HT-29 (cell line): ENCODE measurements at regions not wholly inside any gene's neighbourhood (a gene's known extent, or its start where the extent isn't known, plus 50 kb on each side); places are given as distances from the start of the nearest gene placed in this dataset.
"Not testable (repeated sequence)": the region's sequence is repeated elsewhere in the genome, so short reads cannot be mapped to it uniquely, and the experiment has no call there.

Experiments
- DNase-seq: peaks from one replicate; pipeline ENCODE4 v3.0.0-alpha.2; 2015; ENCODE audit warnings: low spot score

DNA sequence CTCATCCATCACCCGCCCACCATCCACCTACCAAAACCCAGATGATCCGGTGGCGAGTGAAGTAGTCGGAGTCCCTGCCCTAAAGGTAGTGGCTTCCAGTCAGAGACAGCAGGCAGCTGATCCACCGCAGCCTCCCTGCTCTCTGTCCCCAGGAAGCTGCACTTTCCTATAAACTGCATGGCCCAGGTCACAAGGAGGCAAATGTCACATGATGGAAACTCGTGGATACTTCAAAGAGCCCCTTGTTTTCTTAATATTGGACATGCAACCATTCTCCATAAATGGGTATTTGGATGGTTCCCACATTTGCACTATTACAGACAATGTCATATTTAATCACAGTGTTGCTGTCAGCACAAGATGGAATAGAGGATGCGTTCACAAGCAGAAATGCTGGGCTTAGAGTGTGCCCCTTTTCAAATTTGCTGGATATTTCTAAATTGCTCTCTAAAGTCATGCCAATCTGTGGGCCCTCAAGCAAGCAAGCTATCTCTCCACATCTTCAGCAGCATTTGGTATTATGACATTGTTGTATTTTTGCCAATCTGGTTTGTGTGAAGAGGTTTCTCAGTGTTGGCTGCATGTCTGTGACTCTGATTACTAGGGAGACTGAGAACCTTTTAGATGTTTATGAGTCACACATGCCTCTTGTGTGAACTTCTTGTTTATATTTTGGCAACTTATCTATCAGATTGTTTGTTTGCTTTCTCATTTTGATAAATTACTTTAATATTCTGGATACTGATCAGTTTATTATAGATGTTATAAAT, 822.0 kb downstream of the TNS3 start:
- DNase-seq: no peak

DNA sequence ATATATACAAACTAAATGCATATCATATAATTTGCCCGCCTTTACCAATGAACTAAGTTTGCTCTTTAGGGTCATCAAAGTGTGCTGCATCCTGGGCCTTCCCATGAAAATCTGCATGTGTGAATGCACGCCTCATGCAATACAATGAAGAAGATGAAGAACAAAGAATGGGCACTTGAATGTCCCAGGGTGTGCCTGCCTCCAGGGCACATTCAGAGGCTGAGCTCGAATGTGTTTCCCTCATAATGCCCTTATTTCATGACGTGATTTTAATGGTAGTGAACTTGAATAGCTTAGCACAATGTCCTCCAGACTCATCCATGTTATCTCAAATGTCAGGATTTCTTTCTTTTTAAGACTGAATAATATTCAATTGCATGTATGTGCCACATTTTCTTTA, 824.9 kb downstream of the TNS3 start:
- DNase-seq: no peak

DNA sequence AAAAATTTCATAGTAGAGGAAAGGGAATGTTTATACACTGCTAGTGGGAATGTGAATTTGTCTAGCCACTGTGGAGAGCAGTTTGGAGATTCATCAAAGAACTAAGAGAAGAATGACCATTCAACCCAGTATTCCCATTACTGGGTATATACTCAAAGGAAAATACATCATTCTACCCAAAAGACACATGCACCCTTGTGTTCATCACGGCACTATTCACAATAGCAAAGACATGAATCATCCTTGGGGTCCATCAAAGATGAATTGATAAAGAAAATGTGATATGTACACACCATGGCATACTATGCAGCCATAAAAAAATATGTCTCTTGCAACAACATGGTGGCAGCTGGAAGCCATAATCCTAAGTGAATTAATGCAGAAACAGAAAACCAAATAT, 825.7 kb downstream of the TNS3 start:
- DNase-seq: no peak

DNA sequence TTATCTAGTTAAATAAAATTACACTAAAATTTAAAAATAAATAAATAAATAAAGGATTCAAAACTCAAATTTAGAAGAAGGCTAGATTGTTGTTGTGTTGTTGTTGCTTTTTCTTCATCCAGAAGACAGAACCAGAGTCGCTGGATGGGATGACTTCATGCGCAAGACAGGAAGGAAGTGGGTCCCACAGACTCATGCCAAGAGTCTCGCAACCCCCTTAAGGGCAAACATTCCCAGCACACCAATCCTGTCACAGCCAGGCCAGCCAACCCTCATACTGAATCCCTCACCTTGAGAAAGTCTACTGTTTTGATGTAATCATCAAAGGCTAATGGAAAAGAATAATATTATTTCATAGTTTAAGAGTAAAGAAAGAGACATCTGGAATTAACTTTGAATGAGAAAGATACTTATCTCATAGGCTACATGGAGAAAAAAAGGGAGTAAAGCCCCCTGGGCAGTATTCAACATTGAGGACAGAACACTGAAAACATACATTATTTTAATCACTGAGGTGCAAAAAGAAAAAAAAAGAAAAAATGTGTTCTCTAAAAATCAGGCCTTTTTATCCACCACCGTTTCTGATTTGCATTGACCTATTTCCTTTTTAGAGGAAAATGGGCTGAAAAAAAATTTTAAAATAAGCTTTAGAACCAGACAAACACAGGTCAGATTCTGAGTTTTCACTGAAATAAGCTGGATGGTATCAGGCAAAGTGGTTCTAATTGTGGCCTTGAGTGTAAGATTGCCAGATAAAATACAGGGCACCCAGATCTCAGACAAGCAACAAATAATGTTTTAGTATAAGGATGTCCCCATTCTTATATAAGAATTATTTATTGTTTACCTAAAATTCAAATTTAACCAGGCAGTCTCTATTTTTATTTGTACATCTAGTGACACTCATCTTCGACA, 826.5 kb downstream of the TNS3 start:
- DNase-seq: no peak

DNA sequence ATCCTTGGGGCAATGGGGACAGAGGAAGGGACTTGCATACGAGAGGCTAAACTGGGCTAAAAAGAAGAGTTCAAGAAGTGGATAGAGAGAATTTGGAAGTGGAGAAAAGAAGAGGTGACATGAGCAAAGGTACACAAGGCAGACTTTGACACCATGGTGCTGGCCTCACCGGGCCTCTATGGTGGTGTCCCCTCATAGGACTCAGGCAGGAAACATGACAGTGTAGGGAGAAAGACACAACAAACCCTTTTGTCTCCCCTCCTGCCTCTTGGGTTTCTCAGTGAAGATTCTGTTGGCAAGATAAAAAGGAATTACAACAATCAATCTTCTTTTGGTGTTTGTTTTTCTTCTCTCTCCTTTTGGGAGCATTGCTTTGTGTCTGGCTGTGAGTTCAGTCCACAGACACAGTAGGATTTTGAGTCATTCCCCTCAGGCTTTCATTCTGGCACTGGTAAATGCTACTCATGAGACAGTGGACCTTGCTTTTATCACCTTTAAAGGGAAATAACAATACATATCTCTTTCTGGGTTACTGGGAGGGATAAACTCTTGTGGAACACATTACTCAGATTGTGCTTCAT, 827.7 kb downstream of the TNS3 start:
- no peak for DNase-seq

DNA sequence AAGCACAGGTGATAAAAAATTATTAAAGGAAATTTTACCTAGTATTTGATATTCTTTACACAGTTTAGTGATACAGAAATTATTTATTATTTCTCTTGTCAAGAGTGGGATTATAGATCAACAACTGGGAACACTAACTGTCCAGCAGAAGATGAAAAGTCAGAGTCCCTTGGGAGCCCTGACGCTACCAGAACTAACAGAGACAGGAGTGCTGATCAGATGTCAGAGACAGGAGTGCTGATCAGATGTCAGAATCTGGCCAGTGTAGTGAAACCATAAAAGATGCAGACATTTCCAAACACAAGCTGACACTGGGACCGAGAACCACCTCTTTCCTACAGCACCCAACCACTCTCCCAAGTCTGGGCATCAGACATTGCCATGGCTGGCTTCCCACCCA, 828.2 kb downstream of the TNS3 start:
- no peak for DNase-seq

DNA sequence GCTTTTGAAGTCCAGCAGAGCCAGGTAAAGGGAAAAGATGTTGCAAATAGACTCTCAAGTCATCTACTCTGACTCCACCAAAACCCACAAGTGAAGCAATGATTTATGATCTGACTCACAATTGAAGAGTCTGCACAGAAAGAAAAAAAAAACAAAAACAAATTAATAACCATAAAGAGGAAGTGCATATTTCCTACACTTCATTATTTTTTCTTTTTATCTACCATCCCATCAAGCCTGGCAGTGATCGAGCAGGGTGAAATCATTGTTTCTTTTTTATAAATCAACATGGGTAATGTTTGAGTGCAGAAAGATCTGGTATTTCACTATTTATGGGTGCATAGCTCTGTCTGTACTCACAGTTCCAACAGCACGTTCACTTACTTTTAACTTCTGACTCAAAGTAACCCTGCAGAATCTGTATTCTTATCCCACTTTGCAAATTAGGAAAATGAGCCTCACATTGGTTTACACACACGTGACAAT, 829.0 kb downstream of the TNS3 start:
- peak; percentile 54 for DNase-seq

DNA sequence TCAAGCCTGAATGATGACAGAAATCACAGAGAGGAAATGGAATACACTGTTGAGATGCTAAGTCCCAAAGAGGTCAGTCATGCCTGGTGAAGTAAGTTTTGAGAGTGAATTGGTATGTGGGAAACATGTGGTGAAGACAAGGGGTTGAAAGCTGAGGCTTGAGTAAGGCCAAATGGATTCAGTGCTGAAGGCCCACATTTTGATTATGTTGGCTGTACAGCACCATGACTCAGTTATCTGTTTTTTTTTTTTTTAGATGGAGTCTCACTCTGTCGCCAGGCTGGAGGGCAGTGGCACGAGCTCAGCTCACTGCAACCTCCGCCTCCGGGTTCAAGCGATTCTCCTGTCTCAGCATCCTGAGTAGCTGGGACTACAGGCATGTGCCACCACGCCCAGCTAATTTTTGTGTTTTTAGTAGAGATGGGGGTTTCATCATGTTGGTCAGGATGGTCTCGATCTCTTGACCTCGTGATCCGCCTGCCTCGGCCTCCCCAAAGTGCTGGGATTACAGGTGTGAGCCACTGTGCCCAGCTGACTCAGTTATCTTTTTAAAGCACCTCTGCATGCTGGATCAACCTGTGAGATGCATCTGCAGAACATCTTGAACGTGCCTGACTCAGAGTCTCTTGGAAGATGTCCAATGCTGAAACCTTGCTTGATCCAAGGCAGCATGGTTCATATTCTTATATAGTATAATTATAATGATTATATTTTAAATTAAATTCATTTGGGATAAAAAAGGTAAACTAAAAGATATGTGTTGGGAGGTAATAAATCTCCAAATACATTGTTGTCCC, 829.8 kb downstream of the TNS3 start:
- DNase-seq: not testable (repeated sequence)

DNA sequence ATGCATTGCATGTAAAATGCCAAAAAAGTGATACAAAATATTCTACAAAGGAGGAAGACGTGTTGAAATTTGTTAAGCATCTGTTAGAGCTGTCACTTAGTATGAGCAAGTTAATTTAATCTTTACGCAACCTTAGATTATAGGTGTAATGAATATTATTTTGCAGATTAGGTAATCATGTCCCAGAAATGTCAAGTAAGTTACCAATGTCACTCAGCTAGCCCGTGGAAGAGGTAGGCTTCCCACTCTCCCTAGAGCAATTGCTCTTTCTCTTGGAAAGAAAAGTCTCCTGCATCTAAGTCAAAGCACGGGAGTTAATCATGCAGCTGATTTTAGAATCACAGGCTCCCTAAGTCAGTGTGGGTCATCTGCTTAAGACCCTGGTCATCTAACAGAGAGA, 830.4 kb upstream of the IGFBP3 start:
- DNase-seq: no peak

DNA sequence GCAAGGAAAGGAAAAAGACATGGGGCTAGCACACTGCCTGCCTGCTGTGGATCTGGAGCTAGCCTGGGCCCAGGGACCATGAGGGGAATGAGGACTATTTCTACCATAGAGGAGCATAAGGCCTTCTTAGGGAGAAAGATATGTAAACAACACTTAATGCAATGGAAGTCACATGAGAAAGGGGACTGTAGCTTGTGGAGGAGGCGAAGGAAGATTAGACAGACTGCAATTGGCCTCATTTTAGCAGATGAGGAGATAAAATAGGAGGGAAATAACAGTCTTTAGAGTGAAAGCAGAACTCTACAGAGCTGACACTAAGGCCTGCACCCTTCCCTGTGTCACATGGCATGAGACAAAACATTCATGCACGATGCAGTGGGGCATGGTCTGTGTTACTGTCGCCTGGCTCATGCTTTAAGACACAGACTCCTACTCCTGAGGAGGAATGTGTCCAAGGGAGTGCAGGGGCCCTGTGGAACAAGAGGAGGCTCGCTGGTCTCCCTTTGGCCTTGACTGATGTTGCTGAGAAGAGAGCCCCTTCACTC, 829.3 kb upstream of the IGFBP3 start:
- no peak for DNase-seq

DNA sequence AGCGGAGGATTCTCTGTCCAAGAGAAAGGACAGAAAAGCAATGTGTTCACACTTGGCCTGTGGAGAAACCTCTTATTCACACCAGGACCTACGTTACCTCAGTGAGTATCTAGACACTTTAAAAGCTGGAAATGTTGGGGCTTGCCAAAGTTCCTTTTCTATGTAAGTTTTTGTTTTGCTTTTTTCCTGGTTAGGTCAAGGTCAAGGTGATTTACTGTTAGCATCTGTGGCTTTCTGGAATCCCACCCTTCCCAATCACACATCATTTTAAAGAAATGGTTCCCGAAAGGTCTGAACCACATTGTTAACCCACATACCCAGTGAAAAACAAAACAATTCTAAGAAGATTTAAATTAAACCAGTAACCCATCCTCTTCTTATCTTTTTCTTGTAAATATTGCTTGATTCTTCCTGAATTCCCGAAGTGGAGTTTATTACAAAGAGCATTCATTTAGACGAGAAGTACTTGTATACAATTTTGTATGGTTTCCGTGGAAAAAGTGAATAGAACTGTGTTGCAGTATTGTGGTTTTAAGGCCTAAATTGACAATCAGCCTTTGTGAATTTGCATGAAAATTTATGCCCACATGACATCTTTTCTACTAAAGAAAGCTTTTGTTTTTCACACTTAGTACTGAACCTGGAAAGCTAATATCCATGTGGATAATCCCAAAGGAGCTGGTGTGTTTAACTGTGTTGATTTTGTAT, 827.0 kb upstream of the IGFBP3 start:
- no peak for DNase-seq

DNA sequence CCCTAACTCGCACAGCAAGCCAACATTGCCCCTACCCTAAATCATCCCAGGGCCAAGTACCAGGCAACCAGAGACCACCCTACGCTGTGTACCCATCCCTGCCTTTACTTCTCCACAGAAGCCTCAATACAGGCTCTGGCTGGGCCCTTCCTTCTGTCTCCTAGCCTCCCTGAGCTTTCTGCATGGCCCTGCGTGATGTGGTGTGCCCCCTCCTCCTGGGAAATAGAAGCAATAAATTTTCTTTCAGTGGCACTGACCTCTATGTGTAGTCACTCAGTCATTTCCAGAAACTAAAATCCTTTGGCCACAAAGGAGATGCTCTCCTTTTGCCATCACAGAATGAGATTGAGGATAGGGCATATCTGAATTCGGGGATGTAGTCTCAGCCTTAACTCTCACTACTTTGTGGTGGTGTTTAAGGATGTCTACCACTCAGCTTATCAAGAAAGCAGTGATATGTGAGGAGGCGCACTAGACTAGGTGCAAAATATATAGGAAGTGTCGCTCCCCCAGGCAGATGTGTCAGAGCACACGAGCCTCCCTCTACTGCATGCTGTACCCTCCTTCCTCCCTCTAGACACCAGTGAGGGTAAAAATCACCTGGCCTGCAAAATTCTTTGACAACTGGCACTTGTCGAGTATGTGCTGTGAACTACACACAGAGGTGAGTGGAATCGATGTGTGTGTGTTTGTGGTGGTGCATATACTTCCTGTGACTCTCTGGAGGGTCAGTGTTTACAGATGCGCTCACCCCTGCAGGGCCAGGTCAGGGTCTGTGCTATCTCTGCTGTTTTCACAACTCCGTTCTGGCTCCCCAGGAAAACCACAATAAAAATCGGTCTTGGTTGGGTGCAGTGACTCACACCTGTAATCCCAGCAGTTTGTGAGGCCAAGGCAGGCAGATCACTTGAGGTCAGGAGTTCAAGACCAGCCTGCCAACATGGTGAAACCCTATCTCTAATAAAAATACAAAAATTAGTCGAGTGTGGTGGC, 825.9 kb upstream of the IGFBP3 start:
- DNase-seq: no peak

DNA sequence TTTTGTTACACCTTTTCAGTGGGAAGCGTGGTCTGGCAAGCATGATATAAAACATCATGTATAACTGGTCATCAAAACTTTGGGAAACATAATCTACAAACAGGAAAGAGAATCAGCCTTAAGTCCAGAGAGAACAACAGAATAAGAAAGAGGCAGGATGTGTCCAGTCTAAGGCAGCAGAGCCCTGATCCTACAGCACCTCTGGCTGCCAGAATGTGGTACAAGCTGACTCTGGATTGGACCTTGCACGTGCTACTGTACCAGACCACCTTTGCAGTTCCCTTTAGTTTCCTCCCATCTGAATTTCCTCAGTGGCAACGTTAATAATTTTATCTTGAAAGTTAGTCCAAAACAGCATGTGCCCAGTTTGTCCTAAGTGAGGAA, 824.6 kb upstream of the IGFBP3 start:
- DNase-seq: peak; percentile 16

DNA sequence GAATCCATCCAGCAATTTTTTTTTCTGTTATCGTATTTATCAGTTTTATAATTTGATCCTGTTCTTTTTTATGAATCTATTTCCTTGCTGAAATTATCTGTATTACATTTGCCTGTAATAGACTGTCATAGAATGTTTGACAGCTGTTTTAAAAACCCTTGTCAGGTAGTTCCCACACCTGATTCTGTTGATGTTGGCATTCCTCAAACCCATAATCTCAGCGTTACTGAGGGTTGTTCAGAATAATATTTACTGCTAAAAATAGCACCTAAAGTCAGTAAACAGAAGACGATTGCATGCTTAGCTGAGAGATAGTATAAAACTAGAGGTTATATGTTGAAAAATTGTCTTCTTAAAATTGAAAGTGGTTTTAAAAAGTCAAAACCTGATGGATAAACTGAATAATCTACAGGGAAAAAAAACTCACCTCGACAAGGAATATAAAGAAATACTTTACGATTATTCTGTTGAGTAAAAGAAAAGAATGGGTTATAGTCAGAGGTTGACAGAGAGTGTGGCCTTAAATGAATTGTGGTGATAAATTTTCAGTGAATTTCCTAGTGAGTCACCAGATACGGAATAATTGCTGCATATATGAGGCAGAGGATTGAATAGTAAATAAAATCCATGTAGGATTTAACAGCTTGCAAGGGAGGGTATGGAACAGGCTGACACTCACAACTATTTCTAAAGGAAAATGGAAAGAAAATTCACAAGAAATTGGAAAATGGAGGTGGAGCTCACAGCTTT, 824.1 kb upstream of the IGFBP3 start:
- DNase-seq: no peak

DNA sequence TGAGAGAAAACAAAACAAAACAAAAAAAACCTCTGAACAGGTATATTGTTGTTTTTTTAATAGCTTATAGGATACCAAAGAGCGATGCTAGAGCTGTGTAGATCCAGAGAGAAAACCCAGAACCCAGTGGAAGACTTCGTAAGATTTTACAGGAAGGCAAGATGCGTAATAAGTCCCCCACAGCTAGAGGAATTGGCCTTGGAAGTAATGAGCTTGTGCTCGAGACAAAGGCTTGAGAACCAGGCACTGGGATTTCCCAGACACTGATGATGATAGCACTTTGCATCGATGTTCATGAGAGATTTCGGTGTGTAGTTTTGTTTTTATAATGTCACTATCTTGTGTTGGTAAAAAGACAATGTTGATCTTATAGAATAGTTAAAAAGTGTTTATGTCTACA, 821.5 kb upstream of the IGFBP3 start:
- DNase-seq: no peak

DNA sequence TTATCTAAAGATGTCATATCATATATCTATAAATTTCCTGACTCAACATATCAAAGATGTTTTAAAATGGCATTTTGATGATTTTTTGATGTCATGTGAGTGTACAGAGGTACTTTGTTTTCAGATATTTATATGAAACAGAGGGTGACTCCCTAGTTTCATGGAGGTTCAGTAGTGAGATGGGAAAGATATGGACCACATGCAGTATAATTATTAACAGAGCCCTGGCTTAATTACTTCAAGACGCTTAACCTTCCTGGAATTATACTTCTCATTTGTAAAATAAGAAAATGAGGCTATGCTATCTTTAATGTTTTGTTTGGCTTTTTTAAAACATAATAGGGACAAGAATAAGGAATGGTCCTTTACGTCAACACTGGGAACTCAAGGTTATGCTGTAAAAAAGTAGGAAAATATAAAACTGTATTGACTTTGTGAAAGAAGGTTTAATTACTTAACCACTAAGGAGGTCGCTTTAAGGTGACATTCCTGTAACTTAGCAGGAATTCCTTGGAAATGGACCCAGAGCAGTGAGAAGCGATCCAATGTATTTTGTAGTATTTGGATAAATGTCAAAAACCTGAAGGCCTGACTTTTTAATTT, 821.0 kb upstream of the IGFBP3 start:
- DNase-seq: peak; percentile 67

DNA sequence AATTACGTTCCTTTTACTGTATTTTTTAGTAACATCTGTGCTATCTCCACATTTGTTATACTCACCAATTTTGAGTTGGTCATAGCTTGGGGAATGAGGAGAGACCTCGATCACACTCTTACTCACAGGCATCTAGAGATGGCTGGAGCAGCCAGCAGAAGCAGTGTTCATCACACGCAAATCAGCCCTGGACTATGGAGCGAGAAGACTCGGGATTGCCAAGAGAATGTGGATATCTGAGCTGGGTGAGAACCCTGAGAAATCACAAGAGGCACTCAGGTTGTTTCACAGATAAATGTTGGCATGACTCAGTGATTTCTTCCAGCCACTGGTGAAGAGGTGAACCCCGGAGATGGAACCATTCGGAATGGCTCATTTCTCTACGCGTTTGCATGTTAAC, 820.1 kb upstream of the IGFBP3 start:
- no peak for DNase-seq

DNA sequence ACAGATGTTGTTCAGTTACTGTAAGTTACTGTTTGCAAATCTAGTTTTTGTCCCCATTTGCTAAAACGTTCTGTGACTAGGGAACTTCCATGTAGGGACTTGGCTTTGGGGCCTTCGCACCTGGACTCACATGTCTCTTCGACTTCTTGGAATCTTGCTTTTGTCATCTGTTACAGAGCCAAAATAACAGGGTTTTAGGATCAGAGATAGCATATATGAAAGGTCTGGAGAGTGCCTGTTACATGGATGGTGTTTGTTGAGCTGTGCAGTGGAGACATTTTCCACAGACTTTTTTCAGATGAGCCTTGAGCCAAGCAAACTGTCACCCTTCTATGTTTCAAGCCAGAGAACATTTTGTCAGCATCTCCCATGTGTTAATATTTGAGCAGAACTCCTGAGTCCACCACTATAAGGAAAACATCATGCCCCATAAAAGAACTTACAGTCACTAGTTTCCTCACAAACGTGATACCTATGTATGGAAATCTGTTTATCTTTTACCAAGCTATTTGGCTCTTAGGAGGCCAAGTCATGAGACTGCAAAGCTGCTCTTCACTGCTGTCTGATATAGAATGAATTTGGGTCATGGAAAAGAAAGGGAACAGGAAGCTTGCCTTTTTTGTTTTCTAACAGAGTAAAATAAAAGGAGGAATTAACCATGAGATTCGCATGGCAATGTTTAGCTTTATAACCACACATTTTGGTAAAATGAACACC, 818.6 kb upstream of the IGFBP3 start:
- no peak for DNase-seq
